Rectal smooth muscle tissue (tissue), 1 donor: ENCODE measurements at regions not wholly inside any gene's neighbourhood (a gene's known extent, or its start where the extent isn't known, plus 50 kb on each side); places are given as distances from the start of the nearest gene placed in this dataset.

Experiments used
- H3K27ac ChIP-seq: one replicate; pipeline ENCODE4 v1.7.0; 2013; ENCODE audit warnings: low read depth, low read length, inconsistent platforms
- H3K27me3 ChIP-seq: one replicate; pipeline ENCODE4 v1.7.0; 2013; ENCODE audit warnings: low read length; ENCODE audit not compliant: control insufficient read depth, insufficient read depth
- H3K36me3 ChIP-seq: one replicate; pipeline ENCODE4 v1.7.0; 2013; ENCODE audit warnings: low read length; ENCODE audit not compliant: control insufficient read depth, insufficient read depth
- H3K4me1 ChIP-seq: one replicate; pipeline ENCODE4 v1.7.0; 2013; ENCODE audit warnings: low read length; ENCODE audit not compliant: control insufficient read depth, insufficient read depth
- H3K4me3 ChIP-seq: one replicate; pipeline ENCODE4 v1.7.0; 2013; ENCODE audit warnings: low read length
- H3K9ac ChIP-seq: one replicate; pipeline ENCODE4 v1.7.0; 2013; ENCODE audit warnings: low read length

- Histone ChIP-seq H3K27ac (no peak overlapping the region), H3K9ac (no peak overlapping the region), H3K4me1 (no peaks in the 10 kb centered on the region), H3K27me3 (no peaks in the 10 kb centered on the region), H3K4me3 (no peak overlapping the region), H3K36me3 (no peaks in the 10 kb centered on the region)
Measured at GRCh38 chr1:79749607-79750006, 743.1 kb upstream of the ADGRL4 start.

DNA sequence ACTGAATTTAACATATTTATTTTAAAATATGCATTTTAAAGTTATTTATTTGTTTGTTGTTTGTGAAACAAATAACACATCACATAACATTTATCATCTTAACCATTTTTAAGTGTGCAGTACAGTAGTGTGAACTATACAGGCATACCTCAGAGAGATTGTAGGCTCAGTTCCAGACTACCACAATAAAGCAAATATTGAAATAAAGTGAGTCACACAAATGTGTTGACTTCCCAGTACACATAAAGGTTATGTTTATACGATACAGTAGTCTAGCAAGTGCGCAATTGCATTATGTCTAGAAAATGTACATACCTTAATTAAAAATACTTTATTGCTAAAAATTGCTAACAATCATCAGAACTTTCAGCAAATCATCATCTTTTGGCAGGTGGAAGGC is 739.4 kb upstream of the ADGRL4 start:
- H3K9ac ChIP-seq: no peak overlapping the region
- H3K4me3 ChIP-seq: no peak overlapping the region
- H3K27ac ChIP-seq: no peak overlapping the region

GRCh38 chr1:79744746-79745145 is 738.2 kb upstream of the ADGRL4 start:
- Histone ChIP-seq H3K4me1 (no peaks in the 10 kb centered on the region), H3K36me3 (no peaks in the 10 kb centered on the region), H3K9ac (no peak overlapping the region), H3K27ac (no peak overlapping the region), H3K27me3 (no peaks in the 10 kb centered on the region), H3K4me3 (no peak overlapping the region)

More for the DNA sequence above, 739.4 kb upstream of the ADGRL4 start:
- Histone ChIP-seq H3K36me3 (no peaks in the 10 kb centered on the region), H3K27me3 (no peaks in the 10 kb centered on the region), H3K4me1 (no peaks in the 10 kb centered on the region)

GRCh38 chr1:79741720-79742421 is 735.3 kb upstream of the ADGRL4 start:
- H3K36me3 ChIP-seq: no peaks in the 10 kb centered on the region
- no peak overlapping the region for H3K9ac ChIP-seq

DNA sequence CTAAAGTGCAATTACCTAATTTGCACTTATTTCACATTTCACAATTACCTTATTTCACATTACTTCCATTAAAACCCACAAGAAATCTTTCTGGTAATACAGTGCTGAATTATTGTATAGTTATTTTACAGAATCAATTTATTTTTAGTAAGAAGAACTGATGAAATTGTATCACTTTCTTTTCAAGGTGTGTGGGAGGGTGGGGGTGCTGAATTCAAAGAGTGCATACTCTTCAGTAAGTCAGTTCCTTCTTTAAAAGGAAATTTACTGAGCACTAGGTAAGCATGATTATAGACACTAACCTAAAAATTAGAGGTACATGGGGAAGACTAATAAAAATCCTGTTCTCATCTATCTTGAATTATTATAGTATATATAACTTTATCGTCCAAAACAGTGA is 731.6 kb upstream of the ADGRL4 start:
- Histone ChIP-seq H3K9ac (no peak overlapping the region), H3K4me1 (no peaks in the 10 kb centered on the region), H3K27ac (no peak overlapping the region), H3K36me3 (no peaks in the 10 kb centered on the region), H3K4me3 (no peak overlapping the region), H3K27me3 (no peaks in the 10 kb centered on the region)

More at GRCh38 chr1:79741720-79742421, 735.3 kb upstream of the ADGRL4 start:
- no peak overlapping the region for H3K27ac ChIP-seq
- H3K4me3 ChIP-seq: no peak overlapping the region
- H3K4me1 ChIP-seq: no peaks in the 10 kb centered on the region
- H3K27me3 ChIP-seq: no peaks in the 10 kb centered on the region

DNA sequence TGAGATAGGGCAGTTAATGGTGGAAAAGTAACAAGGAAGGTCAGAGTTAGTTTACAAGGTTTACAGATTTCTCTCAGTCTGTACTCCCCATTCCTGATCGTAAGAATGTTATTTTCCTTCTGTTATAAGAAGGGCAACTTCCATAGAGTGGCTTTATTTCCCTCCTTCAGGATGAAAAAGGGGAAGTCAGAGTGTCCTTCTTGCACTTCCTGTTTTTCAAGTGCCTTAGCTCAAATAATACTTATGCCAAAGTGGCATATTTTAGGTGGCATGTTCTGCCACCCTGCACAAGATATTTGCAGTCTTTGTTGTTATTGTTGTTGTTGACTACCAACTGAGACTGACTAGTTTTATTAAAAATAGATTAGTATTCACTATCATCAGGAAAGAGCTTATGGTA is 730.7 kb upstream of the ADGRL4 start:
- Histone ChIP-seq H3K9ac (no peak overlapping the region), H3K27me3 (no peaks in the 10 kb centered on the region), H3K27ac (no peak overlapping the region), H3K4me3 (no peak overlapping the region), H3K36me3 (no peaks in the 10 kb centered on the region), H3K4me1 (no peaks in the 10 kb centered on the region)

DNA sequence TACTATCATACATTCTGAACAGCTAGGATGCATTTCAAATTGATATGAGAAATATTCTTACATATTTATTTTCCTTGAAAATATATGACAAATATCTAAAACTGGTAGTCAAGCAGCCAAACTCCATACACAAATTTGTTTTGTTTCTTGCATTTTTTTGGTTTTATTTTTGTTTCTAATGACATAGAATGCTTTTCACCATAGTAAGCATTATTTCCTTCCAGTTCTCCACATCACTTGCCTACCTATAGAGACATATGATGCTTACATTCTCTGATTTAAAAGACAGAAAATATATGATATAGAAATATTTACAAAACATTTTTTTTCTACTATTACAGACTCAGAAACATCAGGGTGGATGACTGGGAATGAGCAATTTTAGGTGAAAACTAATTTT is 726.4 kb upstream of the ADGRL4 start:
- no peak overlapping the region for H3K9ac ChIP-seq
- no peak overlapping the region for H3K4me3 ChIP-seq
- H3K4me1 ChIP-seq: no peaks in the 10 kb centered on the region
- H3K27ac ChIP-seq: no peak overlapping the region
- no peaks in the 10 kb centered on the region for H3K27me3 ChIP-seq
- no peaks in the 10 kb centered on the region for H3K36me3 ChIP-seq

- Histone ChIP-seq H3K4me3 (no peak overlapping the region), H3K27ac (no peak overlapping the region), H3K36me3 (no peaks in the 10 kb centered on the region)
Measured at GRCh38 chr1:79726911-79727310, 720.4 kb upstream of the ADGRL4 start.

GRCh38 chr1:79726321-79726720 is 719.8 kb upstream of the ADGRL4 start:
- H3K4me1 ChIP-seq: no peaks in the 10 kb centered on the region
- H3K4me3 ChIP-seq: no peak overlapping the region
- no peak overlapping the region for H3K27ac ChIP-seq
- no peak overlapping the region for H3K9ac ChIP-seq
- H3K36me3 ChIP-seq: no peaks in the 10 kb centered on the region
- H3K27me3 ChIP-seq: no peaks in the 10 kb centered on the region

More at GRCh38 chr1:79726911-79727310, 720.4 kb upstream of the ADGRL4 start:
- no peaks in the 10 kb centered on the region for H3K27me3 ChIP-seq
- no peak overlapping the region for H3K9ac ChIP-seq
- H3K4me1 ChIP-seq: no peaks in the 10 kb centered on the region

DNA sequence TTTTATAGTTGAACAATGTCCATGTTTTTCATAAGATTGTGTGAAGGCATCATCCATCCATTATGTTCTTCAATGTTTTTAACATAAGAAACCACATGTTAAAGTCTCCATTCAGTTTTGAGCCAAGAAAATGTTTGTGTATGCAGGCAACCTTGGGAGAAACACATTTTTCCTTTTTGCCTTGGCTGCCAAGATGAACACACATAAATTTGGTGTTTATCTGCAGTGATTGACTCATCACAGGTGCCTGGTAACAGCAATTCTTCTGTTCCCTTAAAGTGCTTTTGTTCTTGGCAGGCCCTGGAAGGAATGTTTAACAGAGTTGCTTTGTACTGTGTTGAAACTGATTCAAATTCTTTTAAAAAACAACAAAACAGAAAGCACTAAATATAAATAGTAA is 709.9 kb upstream of the ADGRL4 start:
- no peaks in the 10 kb centered on the region for H3K4me1 ChIP-seq
- no peak overlapping the region for H3K27ac ChIP-seq
- H3K4me3 ChIP-seq: no peak overlapping the region
- no peak overlapping the region for H3K9ac ChIP-seq
- no peaks in the 10 kb centered on the region for H3K27me3 ChIP-seq
- no peaks in the 10 kb centered on the region for H3K36me3 ChIP-seq

DNA sequence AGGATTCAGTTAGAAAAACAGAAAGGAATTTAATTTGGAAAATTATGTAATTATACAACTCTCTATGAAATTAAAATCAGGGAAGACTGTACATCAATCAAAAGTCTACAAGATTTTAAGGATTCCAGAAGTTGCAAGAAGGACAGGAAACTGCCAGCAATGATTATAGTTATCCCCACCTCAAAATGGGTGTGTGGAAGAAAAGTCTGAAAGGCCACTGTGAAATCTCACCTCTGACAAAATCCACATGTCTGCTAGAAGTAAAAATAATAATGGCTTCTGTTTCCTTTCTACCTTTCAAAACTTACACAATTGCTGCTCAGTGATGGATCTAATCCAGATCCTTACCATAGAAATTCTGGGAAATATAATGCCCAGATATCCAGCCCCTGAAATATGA is 708.1 kb upstream of the ADGRL4 start:
- Histone ChIP-seq H3K4me3 (no peak overlapping the region), H3K27me3 (no peaks in the 10 kb centered on the region), H3K9ac (no peak overlapping the region), H3K4me1 (no peaks in the 10 kb centered on the region), H3K27ac (no peak overlapping the region), H3K36me3 (no peaks in the 10 kb centered on the region)

- Histone ChIP-seq H3K4me1 (no peaks in the 10 kb centered on the region), H3K27ac (no peak overlapping the region), H3K4me3 (no peak overlapping the region), H3K27me3 (no peaks in the 10 kb centered on the region), H3K36me3 (no peaks in the 10 kb centered on the region), H3K9ac (no peak overlapping the region)
Measured at GRCh38 chr1:79711001-79711431, 704.5 kb upstream of the ADGRL4 start.

GRCh38 chr1:79708646-79709265 is 702.2 kb upstream of the ADGRL4 start:
- Histone ChIP-seq H3K36me3 (no peaks in the 10 kb centered on the region), H3K27me3 (no peaks in the 10 kb centered on the region)

More at GRCh38 chr1:79708646-79709265, 702.2 kb upstream of the ADGRL4 start:
- no peak overlapping the region for H3K4me3 ChIP-seq
- H3K27ac ChIP-seq: no peak overlapping the region
- no peaks in the 10 kb centered on the region for H3K4me1 ChIP-seq
- no peak overlapping the region for H3K9ac ChIP-seq
